Gastroesophageal sphincter (tissue), 2 donors: ENCODE measurements at regions not wholly inside any gene's neighbourhood (a gene's known extent, or its start where the extent isn't known, plus 50 kb on each side); places are given as distances from the start of the nearest gene placed in this dataset.

Experiments used
- POLR2A ChIP-seq, 2 donors: fragments of 450-650 bp; IDR thresholded peaks; one replicate each; pipeline ENCODE4 v1.6.1; 2017; ENCODE audit warnings: antibody characterized with exemption in 2 of 2, mild to moderate bottlenecking in 2 of 2, moderate library complexity in 1 of 2
- POLR2AphosphoS5 ChIP-seq: sonication (generic); formaldehyde crosslinking; IDR thresholded peaks from one replicate; pipeline ENCODE4 v1.6.1; 2017; ENCODE audit warnings: antibody characterized with exemption

DNA sequence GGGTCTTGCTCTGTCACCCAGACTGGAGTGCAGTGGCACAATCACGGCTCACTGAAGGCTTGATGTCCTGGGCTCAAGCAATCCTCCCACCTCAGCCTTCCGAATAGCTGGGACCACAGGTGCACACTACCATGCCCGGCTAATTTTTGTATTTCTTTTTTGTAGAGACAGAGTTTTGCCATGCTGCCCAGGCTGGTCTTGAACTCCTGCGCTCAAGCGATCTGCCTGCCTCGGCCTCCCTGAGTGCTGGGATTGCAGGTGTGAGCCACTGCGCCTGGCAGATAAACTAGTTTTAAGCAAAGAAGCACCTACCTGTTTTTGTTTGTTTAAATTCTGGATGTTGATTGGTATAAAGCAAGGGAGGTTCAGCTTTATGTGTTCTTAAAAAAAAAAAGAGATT lies 170.6 kb upstream of the GOLIM4 start:
- TF ChIP-seq POLR2AphosphoS5 (no peak), POLR2A (IDR thresholded peaks at IDR 0.05) (no peak)
